ENCODE measurements at regions not wholly inside any gene's neighbourhood (a gene's known extent, or its start where the extent isn't known, plus 50 kb on each side); places are given as distances from the start of the nearest gene placed in this dataset.

DNA sequence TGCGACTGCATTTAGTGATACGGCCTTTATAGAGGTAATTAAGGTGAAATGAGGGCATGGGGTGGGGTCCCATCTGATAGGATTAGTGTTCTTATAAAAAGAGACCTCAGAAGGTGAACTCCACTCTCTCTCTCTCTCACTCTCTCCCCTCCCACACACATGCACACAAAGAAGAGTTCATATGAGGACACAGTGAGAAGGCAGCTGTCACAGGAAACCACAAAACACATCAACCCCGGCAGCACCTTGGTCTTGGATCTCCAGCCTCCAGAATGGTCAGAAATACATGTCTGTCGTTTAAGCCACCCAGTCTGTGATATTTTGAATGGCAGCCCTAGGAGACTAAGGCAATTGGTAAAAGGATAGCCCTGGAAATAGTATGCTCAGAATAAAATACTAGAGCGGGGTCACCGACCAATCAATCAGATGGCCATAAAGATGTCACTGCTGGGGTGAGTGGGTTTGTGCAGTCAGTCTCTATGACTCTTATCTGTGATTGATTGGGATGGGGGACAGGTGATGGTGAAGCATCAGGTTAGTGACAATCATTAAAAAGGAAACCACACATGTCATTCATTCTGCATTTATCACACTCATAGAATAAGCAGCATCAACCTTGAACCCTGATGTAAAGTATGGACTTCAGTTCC is 118.9 kb upstream of the POU3F3 start:
- TF ChIP-seq, protein P1, sequence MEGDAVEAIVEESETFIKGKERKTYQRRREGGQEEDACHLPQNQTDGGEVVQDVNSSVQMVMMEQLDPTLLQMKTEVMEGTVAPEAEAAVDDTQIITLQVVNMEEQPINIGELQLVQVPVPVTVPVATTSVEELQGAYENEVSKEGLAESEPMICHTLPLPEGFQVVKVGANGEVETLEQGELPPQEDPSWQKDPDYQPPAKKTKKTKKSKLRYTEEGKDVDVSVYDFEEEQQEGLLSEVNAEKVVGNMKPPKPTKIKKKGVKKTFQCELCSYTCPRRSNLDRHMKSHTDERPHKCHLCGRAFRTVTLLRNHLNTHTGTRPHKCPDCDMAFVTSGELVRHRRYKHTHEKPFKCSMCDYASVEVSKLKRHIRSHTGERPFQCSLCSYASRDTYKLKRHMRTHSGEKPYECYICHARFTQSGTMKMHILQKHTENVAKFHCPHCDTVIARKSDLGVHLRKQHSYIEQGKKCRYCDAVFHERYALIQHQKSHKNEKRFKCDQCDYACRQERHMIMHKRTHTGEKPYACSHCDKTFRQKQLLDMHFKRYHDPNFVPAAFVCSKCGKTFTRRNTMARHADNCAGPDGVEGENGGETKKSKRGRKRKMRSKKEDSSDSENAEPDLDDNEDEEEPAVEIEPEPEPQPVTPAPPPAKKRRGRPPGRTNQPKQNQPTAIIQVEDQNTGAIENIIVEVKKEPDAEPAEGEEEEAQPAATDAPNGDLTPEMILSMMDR (IDR thresholded peaks at IDR 0.05) = no peak
- no peak for TF ChIP-seq POLR2A (IDR thresholded peaks at IDR 0.05)
